ENCODE measurements at regions not wholly inside any gene's neighbourhood (a gene's known extent, or its start where the extent isn't known, plus 50 kb on each side); places are given as distances from the start of the nearest gene placed in this dataset.

DNA sequence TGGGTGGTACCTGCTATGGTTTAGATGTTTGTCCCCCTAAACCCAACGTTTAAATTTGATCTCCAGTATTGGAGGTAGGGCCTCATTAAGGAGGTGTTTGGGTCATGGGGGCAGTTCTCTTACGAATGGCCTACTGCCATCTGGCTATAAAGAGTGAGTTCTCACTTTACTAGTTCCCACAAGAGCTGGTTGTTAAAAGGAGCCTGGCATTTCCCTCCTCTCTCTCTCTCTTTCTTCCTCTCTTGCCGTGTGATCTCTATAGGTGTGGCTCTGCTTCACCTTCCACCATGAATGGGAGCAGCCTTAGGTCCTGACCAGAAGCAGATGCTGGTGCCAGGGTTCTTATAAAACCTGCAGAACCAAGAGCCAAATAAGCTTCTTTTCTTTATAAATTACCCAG, 193.2 kb upstream of the CDH6 start:
- TF ChIP-seq, protein P1, sequence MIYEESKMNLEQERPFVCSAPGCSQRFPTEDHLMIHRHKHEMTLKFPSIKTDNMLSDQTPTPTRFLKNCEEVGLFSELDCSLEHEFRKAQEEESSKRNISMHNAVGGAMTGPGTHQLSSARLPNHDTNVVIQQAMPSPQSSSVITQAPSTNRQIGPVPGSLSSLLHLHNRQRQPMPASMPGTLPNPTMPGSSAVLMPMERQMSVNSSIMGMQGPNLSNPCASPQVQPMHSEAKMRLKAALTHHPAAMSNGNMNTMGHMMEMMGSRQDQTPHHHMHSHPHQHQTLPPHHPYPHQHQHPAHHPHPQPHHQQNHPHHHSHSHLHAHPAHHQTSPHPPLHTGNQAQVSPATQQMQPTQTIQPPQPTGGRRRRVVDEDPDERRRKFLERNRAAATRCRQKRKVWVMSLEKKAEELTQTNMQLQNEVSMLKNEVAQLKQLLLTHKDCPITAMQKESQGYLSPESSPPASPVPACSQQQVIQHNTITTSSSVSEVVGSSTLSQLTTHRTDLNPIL (CRISPR knock-in tag; IDR thresholded peaks at IDR 0.05; ENCODE audit: low read depth) = no peak
- TF ChIP-seq TCF4 (CRISPR knock-in tag; IDR thresholded peaks at IDR 0.05; ENCODE audit: borderline replicate concordance) (no peak), ARNTL (CRISPR knock-in tag; IDR thresholded peaks at IDR 0.05; ENCODE audit: borderline replicate concordance, low read depth) (no peak), OSR1 (CRISPR knock-in tag; IDR thresholded peaks at IDR 0.05) (no peak), ZNF8 (CRISPR knock-in tag; IDR thresholded peaks at IDR 0.05) (no peak), ZFP30 (CRISPR knock-in tag; IDR thresholded peaks at IDR 0.05) (no peak)
- TF ChIP-seq, protein P2, sequence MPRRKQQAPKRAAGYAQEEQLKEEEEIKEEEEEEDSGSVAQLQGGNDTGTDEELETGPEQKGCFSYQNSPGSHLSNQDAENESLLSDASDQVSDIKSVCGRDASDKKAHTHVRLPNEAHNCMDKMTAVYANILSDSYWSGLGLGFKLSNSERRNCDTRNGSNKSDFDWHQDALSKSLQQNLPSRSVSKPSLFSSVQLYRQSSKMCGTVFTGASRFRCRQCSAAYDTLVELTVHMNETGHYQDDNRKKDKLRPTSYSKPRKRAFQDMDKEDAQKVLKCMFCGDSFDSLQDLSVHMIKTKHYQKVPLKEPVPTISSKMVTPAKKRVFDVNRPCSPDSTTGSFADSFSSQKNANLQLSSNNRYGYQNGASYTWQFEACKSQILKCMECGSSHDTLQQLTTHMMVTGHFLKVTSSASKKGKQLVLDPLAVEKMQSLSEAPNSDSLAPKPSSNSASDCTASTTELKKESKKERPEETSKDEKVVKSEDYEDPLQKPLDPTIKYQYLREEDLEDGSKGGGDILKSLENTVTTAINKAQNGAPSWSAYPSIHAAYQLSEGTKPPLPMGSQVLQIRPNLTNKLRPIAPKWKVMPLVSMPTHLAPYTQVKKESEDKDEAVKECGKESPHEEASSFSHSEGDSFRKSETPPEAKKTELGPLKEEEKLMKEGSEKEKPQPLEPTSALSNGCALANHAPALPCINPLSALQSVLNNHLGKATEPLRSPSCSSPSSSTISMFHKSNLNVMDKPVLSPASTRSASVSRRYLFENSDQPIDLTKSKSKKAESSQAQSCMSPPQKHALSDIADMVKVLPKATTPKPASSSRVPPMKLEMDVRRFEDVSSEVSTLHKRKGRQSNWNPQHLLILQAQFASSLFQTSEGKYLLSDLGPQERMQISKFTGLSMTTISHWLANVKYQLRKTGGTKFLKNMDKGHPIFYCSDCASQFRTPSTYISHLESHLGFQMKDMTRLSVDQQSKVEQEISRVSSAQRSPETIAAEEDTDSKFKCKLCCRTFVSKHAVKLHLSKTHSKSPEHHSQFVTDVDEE (CRISPR knock-in tag; IDR thresholded peaks at IDR 0.05) = no peak

Data from SK-N-SH treated with all-trans-retinoic acid at 6 μM for 48 hours (cell line).